ENCODE measurements at regions not wholly inside any gene's neighbourhood (a gene's known extent, or its start where the extent isn't known, plus 50 kb on each side); places are given as distances from the start of the nearest gene placed in this dataset.

- intact Hi-C loops (cut with DNase I): loop anchor here (5.0 kb wide), 2 partner anchors 90 to 625 kb away; no protein-coding TSS in a partner anchor
- Histone ChIP-seq H3K36me3 (no peaks in the 10 kb centered on the region), H3K9me3 (no peaks in the 10 kb centered on the region), H3K4me3 (no peak overlapping the region), H3K4me1 (replicated peaks) (peaks cover 15% of the 10 kb centered on the region), H3K27me3 (replicated peaks; ENCODE audit: insufficient read depth) (no peaks in the 10 kb centered on the region), H3K27ac (peak overlapping the region; percentile 76 to 83)
- WGBS: 63% methylated on average over 18 of the region's 18 CpGs
- TF ChIP-seq POLR2AphosphoS5 (IDR thresholded peaks at IDR 0.05) (peak; percentile 49), POLR2A (IDR thresholded peaks at IDR 0.05) (no peak)
- TF ChIP-seq, protein P1, sequence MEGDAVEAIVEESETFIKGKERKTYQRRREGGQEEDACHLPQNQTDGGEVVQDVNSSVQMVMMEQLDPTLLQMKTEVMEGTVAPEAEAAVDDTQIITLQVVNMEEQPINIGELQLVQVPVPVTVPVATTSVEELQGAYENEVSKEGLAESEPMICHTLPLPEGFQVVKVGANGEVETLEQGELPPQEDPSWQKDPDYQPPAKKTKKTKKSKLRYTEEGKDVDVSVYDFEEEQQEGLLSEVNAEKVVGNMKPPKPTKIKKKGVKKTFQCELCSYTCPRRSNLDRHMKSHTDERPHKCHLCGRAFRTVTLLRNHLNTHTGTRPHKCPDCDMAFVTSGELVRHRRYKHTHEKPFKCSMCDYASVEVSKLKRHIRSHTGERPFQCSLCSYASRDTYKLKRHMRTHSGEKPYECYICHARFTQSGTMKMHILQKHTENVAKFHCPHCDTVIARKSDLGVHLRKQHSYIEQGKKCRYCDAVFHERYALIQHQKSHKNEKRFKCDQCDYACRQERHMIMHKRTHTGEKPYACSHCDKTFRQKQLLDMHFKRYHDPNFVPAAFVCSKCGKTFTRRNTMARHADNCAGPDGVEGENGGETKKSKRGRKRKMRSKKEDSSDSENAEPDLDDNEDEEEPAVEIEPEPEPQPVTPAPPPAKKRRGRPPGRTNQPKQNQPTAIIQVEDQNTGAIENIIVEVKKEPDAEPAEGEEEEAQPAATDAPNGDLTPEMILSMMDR (IDR thresholded peaks at IDR 0.05): no peak
- peak; percentile 33 for DNase-seq (ENCODE audit: low spot score)
Observed at GRCh38 chr2:100196786-100197494, 54.5 kb upstream of the AFF3 start.

GRCh38 chr2:100195942-100196341 lies 53.6 kb upstream of the AFF3 start:
- no peak overlapping the region for H3K27ac ChIP-seq

DNA sequence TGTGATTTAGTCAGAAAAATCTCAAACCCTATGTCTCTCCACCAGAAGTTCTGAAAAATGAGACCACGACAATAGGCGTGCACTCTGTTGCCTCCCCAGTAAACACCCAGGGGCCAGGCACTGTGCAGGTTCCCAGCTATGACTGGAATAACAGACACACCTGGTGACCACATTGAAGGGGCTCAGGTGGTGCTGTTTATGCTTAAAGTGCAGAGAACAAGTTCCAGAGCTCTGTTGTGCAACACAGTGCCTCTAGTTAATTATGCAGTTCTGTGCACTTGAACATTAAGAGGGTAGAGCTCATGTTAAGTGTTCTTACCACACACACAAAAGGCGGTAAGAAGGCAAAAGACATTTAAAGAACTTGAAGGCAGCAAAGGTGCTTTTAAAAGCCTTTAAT lies 52.6 kb upstream of the AFF3 start:
- Histone ChIP-seq H3K27ac (no peak overlapping the region), H3K9me3 (no peaks in the 10 kb centered on the region), H3K36me3 (no peaks in the 10 kb centered on the region), H3K4me3 (no peak overlapping the region), H3K27me3 (replicated peaks; ENCODE audit: insufficient read depth) (no peaks in the 10 kb centered on the region), H3K4me1 (replicated peaks) (peaks cover 15% of the 10 kb centered on the region)
- intact Hi-C loops (cut with DNase I): loop anchor here (5.0 kb wide), 2 partner anchors 88 to 623 kb away; no protein-coding TSS in a partner anchor
- TF ChIP-seq POLR2AphosphoS5 (IDR thresholded peaks at IDR 0.05) (no peak), POLR2A (IDR thresholded peaks at IDR 0.05) (no peak)
- TF ChIP-seq, protein P1 (IDR thresholded peaks at IDR 0.05): no peak
- WGBS: 90% methylated on average over 3 of the region's 3 CpGs
- DNase-seq (ENCODE audit: low spot score): no peak

More at GRCh38 chr2:100195942-100196341, 53.6 kb upstream of the AFF3 start:
- Histone ChIP-seq H3K27me3 (replicated peaks; ENCODE audit: insufficient read depth) (no peaks in the 10 kb centered on the region), H3K9me3 (no peaks in the 10 kb centered on the region), H3K36me3 (no peaks in the 10 kb centered on the region), H3K4me1 (replicated peaks) (peaks cover 15% of the 10 kb centered on the region), H3K4me3 (no peak overlapping the region)
- intact Hi-C loops (cut with DNase I): loop anchor here (5.0 kb wide), 2 partner anchors 89 to 624 kb away; no protein-coding TSS in a partner anchor
- 90% methylated on average over 5 of the region's 5 CpGs for WGBS
- TF ChIP-seq, protein P1 (IDR thresholded peaks at IDR 0.05): no peak
- TF ChIP-seq POLR2AphosphoS5 (IDR thresholded peaks at IDR 0.05): no peak
- no peak for TF ChIP-seq POLR2A (IDR thresholded peaks at IDR 0.05)
- DNase-seq (ENCODE audit: low spot score): no peak

GRCh38 chr2:100193291-100193710 lies 50.9 kb upstream of the AFF3 start:
- no peak for DNase-seq (ENCODE audit: low spot score)
- TF ChIP-seq, protein P1 (IDR thresholded peaks at IDR 0.05): no peak
- TF ChIP-seq POLR2AphosphoS5 (IDR thresholded peaks at IDR 0.05): no peak
- TF ChIP-seq POLR2A (IDR thresholded peaks at IDR 0.05): no peak
- Histone ChIP-seq H3K4me3 (no peak overlapping the region), H3K27me3 (replicated peaks; ENCODE audit: insufficient read depth) (no peaks in the 10 kb centered on the region), H3K9me3 (no peaks in the 10 kb centered on the region), H3K4me1 (replicated peaks) (peaks cover 8% of the 10 kb centered on the region), H3K27ac (no peak overlapping the region), H3K36me3 (no peaks in the 10 kb centered on the region)
- intact Hi-C loops (cut with DNase I): no loop called here
- WGBS: 79% methylated on average over 6 of the region's 6 CpGs

DNA sequence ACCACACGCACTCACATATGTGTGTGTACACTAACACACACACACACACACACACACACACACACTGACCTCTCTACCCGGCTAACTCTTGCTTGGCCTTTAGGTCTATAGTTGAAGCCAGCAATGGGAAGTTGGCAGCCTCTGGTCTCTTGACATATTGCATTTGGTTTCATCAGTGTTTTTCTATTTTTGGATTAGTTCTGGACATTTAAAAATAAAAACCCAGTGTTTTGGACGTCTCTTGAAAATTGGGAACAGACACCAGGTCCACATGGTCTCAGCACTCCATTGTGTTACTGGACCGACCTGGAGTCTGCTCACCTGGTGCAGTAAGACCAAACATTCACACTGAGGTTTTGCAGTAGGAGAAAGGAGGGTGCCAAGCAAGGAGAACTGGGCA lies 50.4 kb upstream of the AFF3 start:
- intact Hi-C loops (cut with DNase I): no loop called here
- WGBS: 79% methylated on average over 4 of the region's 4 CpGs
- DNase-seq (ENCODE audit: low spot score): no peak
- TF ChIP-seq POLR2A (IDR thresholded peaks at IDR 0.05) (no peak), POLR2AphosphoS5 (IDR thresholded peaks at IDR 0.05) (no peak)
- TF ChIP-seq, protein P1 (IDR thresholded peaks at IDR 0.05): no peak
- no peak overlapping the region for H3K4me3 ChIP-seq
- H3K27ac ChIP-seq: no peak overlapping the region
- no peaks in the 10 kb centered on the region for H3K27me3 ChIP-seq (replicated peaks; ENCODE audit: insufficient read depth)
- H3K9me3 ChIP-seq: no peaks in the 10 kb centered on the region
- H3K4me1 ChIP-seq (replicated peaks): peaks cover 3% of the 10 kb centered on the region
- no peaks in the 10 kb centered on the region for H3K36me3 ChIP-seq

All from prostate gland (tissue), 2 donors.